ENCODE measurements at regions not wholly inside any gene's neighbourhood (a gene's known extent, or its start where the extent isn't known, plus 50 kb on each side); places are given as distances from the start of the nearest gene placed in this dataset.

GRCh38 chr17:77723071-77723908 is 235.2 kb upstream of the TNRC6C start:
- DNase-seq = no peak

GRCh38 chr17:77723909-77724875 is 234.3 kb upstream of the TNRC6C start:
- DNase-seq = no peak

GRCh38 chr17:77724876-77725615 is 233.5 kb upstream of the TNRC6C start:
- DNase-seq = no peak

- DNase-seq = no peak
These were observed 232.7 kb upstream of the TNRC6C start for GRCh38 chr17:77725846-77726245.

- DNase-seq = no peak
These were observed 231.9 kb upstream of the TNRC6C start for GRCh38 chr17:77726549-77727006.

GRCh38 chr17:77727037-77727615 is 231.4 kb upstream of the TNRC6C start:
- DNase-seq = no peak

GRCh38 chr17:77728474-77728795 is 230.1 kb upstream of the TNRC6C start:
- no peak for DNase-seq

GRCh38 chr17:77728871-77729270 is 229.6 kb upstream of the TNRC6C start:
- no peak for DNase-seq

GRCh38 chr17:77729587-77729986 is 228.9 kb upstream of the TNRC6C start:
- no peak for DNase-seq

- DNase-seq = no peak
These were observed 228.1 kb upstream of the TNRC6C start for GRCh38 chr17:77730376-77730775.

- no peak for DNase-seq
These were observed 224.8 kb upstream of the TNRC6C start for GRCh38 chr17:77733576-77734296.

GRCh38 chr17:77734371-77735080 is 224.0 kb upstream of the TNRC6C start:
- DNase-seq = peak; percentile 31

GRCh38 chr17:77735081-77735565 is 223.4 kb upstream of the TNRC6C start:
- no peak for DNase-seq

- DNase-seq = peak; percentile 57
These were observed 222.8 kb upstream of the TNRC6C start for GRCh38 chr17:77735566-77736198.

- DNase-seq = no peak
These were observed 222.3 kb upstream of the TNRC6C start for GRCh38 chr17:77736199-77736585.

- no peak for DNase-seq
These were observed 221.8 kb upstream of the TNRC6C start for GRCh38 chr17:77736721-77737120.

- DNase-seq = peak; percentile 83
These were observed 220.8 kb upstream of the TNRC6C start for GRCh38 chr17:77737442-77738265.

GRCh38 chr17:77738751-77739531 is 219.6 kb upstream of the TNRC6C start:
- DNase-seq = no peak

- no peak for DNase-seq
These were observed 218.0 kb upstream of the TNRC6C start for GRCh38 chr17:77740481-77740880.

All from NCI-H748 treated with DMSO at 0.1 percent for 48 hours (cell line).